Nephron progenitor cell (in vitro differentiated cells): ENCODE measurements at regions not wholly inside any gene's neighbourhood (a gene's known extent, or its start where the extent isn't known, plus 50 kb on each side); places are given as distances from the start of the nearest gene placed in this dataset.

ENCODE experiments used
- DNase-seq: peaks from one replicate; pipeline ENCODE4 v3.0.0; 2021
- H3K27ac Mint-ChIP-seq: 2 replicates; pipeline ENCODE4 v1.8.0; 2021; ENCODE audit warnings: mild to moderate bottlenecking, moderate library complexity, mixed read lengths
- H3K27me3 Mint-ChIP-seq: 2 replicates; pipeline ENCODE4 v1.8.0; 2021; ENCODE audit warnings: mild to moderate bottlenecking, low read depth, mixed read lengths; ENCODE audit not compliant: poor library complexity
- H3K36me3 Mint-ChIP-seq: 2 replicates; pipeline ENCODE4 v1.8.0; 2021; ENCODE audit warnings: low read depth, mixed read lengths
- H3K4me1 Mint-ChIP-seq: 2 replicates; pipeline ENCODE4 v1.8.0; 2021; ENCODE audit warnings: mixed read lengths
- H3K4me3 Mint-ChIP-seq: 2 replicates; pipeline ENCODE4 v1.8.0; 2021; ENCODE audit warnings: mild to moderate bottlenecking, moderate library complexity, mixed read lengths
- H3K9me3 Mint-ChIP-seq: 2 replicates; pipeline ENCODE4 v1.8.0; 2021; ENCODE audit warnings: mild to moderate bottlenecking, moderate library complexity, mixed read lengths
- TF ChIP-seq, protein P1 (sequence below): fragments of 200-600 bp; sonication (generic); IDR thresholded peaks from 2 replicates; pipeline ENCODE4 v1.5.0; 2021; ENCODE audit warnings: antibody characterized with exemption

DNA sequence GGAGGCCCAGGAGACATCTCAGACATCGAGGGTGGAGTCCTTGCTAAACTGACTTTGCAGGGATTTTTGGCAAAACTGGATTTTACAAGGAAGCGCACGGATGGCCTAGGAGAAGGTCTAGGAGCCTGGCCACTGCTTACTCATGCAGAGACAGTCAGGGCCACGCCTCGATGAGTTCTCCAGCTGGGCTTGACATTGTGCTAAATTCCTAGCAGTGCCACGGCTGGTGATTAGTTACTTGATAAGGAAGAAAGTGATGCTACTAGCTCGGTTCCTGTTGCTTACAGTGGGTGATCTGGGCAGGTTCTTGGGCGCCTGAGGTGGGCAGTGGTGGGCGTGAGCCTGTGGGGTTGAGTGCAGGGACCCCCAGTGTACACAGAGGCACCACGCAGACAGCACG, 143.4 kb downstream of the SOX1 start:
- Mint-ChIP-seq H3K4me3 (no peak overlapping the region), H3K36me3 (no peaks in the 10 kb centered on the region), H3K27ac (no peak overlapping the region), H3K9me3 (no peaks in the 10 kb centered on the region), H3K4me1 (peaks cover 41% of the 10 kb centered on the region), H3K27me3 (peaks cover 62% of the 10 kb centered on the region)
- TF ChIP-seq, protein P1, sequence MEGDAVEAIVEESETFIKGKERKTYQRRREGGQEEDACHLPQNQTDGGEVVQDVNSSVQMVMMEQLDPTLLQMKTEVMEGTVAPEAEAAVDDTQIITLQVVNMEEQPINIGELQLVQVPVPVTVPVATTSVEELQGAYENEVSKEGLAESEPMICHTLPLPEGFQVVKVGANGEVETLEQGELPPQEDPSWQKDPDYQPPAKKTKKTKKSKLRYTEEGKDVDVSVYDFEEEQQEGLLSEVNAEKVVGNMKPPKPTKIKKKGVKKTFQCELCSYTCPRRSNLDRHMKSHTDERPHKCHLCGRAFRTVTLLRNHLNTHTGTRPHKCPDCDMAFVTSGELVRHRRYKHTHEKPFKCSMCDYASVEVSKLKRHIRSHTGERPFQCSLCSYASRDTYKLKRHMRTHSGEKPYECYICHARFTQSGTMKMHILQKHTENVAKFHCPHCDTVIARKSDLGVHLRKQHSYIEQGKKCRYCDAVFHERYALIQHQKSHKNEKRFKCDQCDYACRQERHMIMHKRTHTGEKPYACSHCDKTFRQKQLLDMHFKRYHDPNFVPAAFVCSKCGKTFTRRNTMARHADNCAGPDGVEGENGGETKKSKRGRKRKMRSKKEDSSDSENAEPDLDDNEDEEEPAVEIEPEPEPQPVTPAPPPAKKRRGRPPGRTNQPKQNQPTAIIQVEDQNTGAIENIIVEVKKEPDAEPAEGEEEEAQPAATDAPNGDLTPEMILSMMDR = no peak
- DNase-seq = peak; percentile 43

DNA sequence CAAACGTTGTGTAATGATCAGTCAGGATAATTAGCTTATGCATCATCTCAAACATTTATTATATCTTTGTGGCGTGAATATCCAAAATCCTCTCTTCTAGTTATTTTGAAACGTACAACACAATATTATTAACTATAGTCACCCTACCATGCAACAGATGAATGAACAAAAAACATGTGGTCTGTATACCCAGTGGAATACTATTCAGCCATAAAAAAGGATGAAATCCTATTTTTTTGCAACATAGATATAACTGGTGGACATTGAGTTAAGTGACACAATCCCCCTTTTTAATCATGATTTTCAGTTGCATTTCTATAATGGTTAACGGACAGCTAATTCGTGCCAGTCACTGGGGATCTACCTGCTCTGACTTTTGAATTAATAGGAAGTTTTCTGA, 145.6 kb downstream of the SOX1 start:
- H3K27ac Mint-ChIP-seq = no peak overlapping the region
- no peaks in the 10 kb centered on the region for H3K9me3 Mint-ChIP-seq
- DNase-seq = no peak
- H3K4me3 Mint-ChIP-seq = no peak overlapping the region
- peaks cover 25% of the 10 kb centered on the region for H3K4me1 Mint-ChIP-seq
- TF ChIP-seq, protein P1 = no peak
- no peaks in the 10 kb centered on the region for H3K36me3 Mint-ChIP-seq
- H3K27me3 Mint-ChIP-seq = peaks cover 55% of the 10 kb centered on the region

DNA sequence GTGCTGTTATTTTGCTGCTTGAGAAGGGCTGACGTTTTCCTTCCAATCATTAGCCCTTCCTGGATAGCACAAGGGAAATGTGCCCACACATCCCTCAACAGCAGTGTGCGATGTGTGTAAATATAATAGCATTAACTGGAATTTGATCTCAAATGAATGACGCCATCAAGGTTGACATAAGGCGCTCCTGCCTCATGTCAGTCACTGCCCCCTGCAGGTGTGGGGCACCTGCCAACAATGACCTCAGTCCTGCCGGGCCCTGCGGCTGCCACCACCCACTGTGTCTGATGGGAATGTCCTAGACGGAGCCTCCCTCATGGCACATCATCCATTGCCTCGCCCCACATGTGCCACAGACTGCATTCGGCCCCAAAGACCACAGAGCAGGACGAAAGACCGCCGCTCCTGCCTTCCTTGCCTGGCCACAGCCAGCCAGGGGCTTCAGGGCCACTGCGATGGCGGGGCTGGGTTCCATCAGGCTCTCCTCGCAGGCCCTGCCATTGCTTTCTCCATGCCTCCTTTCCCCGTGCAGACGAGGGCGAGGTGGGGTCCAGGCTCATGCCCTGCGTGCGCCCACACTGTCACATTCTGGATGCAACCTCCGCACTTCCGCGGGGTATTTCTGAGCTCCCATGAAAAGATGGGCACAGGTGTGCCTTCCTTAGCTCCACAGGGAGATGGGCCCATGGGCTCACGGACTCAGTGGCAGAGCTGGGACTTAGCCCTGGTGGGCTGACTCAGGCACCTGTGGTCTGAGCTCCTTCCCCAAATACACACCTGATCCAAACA, 146.7 kb downstream of the SOX1 start:
- Mint-ChIP-seq H3K4me1 (peaks cover 18% of the 10 kb centered on the region), H3K36me3 (no peaks in the 10 kb centered on the region), H3K27ac (no peak overlapping the region), H3K9me3 (no peaks in the 10 kb centered on the region), H3K27me3 (peaks cover 52% of the 10 kb centered on the region), H3K4me3 (no peak overlapping the region)
- TF ChIP-seq, protein P1 = no peak
- DNase-seq = no peak

DNA sequence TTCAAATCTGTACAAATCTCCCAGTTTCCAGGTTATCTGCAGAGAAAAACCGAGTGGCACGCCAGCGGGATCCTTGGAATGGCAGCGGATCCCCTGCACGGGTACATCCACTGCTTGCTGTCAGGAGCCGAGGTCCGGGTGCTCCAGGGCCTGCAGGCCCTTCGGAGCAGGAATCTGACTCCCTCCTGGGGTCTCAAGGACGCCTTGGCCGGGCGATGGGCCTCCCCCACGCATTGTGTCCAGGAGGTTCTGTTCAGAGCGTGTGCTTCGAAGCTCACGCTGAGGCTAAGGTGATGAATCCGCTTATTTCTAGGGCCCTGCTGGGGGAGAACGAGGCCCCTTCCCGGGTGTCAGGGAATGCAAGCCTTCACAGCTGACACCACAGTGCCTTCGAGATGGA, 148.9 kb downstream of the SOX1 start:
- no peaks in the 10 kb centered on the region for H3K9me3 Mint-ChIP-seq
- H3K36me3 Mint-ChIP-seq = no peaks in the 10 kb centered on the region
- H3K4me3 Mint-ChIP-seq = no peak overlapping the region
- TF ChIP-seq, protein P1 = no peak
- H3K27ac Mint-ChIP-seq = no peak overlapping the region
- DNase-seq = no peak
- peaks cover 11% of the 10 kb centered on the region for H3K4me1 Mint-ChIP-seq
- peaks cover 57% of the 10 kb centered on the region for H3K27me3 Mint-ChIP-seq

GRCh38 chr13:112217431-112217830, 150.5 kb downstream of the SOX1 start:
- no peak for DNase-seq
- H3K9me3 Mint-ChIP-seq = no peaks in the 10 kb centered on the region
- H3K4me1 Mint-ChIP-seq = peaks cover 7% of the 10 kb centered on the region
- no peaks in the 10 kb centered on the region for H3K36me3 Mint-ChIP-seq
- peaks cover 54% of the 10 kb centered on the region for H3K27me3 Mint-ChIP-seq
- H3K4me3 Mint-ChIP-seq = no peak overlapping the region
- TF ChIP-seq, protein P1 = no peak
- no peak overlapping the region for H3K27ac Mint-ChIP-seq

GRCh38 chr13:112218416-112218815, 151.5 kb downstream of the SOX1 start:
- peaks cover 52% of the 10 kb centered on the region for H3K27me3 Mint-ChIP-seq
- no peaks in the 10 kb centered on the region for H3K9me3 Mint-ChIP-seq
- no peaks in the 10 kb centered on the region for H3K36me3 Mint-ChIP-seq
- H3K27ac Mint-ChIP-seq = no peak overlapping the region
- TF ChIP-seq, protein P1 = no peak
- peaks cover 10% of the 10 kb centered on the region for H3K4me1 Mint-ChIP-seq
- DNase-seq = no peak
- H3K4me3 Mint-ChIP-seq = no peak overlapping the region
